ENCODE measurements at regions not wholly inside any gene's neighbourhood (a gene's known extent, or its start where the extent isn't known, plus 50 kb on each side); places are given as distances from the start of the nearest gene placed in this dataset.

DNA sequence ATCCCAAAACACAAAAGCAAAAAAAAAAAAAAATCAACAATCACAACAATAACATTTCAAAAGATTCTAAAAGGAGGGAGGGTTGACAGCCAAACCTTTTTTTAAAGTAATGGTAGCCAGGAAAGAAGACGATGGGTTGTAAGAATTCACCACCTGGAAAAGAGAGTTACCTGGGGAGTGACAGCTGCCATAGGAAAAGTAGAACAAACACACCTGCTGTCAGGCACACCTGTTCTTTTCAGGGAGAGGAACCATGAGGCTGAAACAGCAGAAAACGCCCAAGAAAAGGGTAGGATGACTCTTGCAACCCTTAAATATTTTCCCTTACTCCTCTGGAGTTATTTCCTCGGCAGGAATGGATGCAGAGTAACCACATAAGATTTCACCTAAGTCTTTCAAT is 388.4 kb upstream of the TEX13C start:
- H3K4me3 ChIP-seq, result no peak overlapping the region
- no peaks in the 10 kb centered on the region for H3K4me1 ChIP-seq
- no peaks in the 10 kb centered on the region for H3K27me3 ChIP-seq
- no peaks in the 10 kb centered on the region for H3K9me3 ChIP-seq
- no peak for DNase-seq (ENCODE audit: extremely low spot score in 2 of 2)
- intact Hi-C loops (cut with DNase I), result no loop called here
- H3K36me3 ChIP-seq, result no peaks in the 10 kb centered on the region
- H3K27ac ChIP-seq, result no peak overlapping the region
- TF ChIP-seq, protein P1, sequence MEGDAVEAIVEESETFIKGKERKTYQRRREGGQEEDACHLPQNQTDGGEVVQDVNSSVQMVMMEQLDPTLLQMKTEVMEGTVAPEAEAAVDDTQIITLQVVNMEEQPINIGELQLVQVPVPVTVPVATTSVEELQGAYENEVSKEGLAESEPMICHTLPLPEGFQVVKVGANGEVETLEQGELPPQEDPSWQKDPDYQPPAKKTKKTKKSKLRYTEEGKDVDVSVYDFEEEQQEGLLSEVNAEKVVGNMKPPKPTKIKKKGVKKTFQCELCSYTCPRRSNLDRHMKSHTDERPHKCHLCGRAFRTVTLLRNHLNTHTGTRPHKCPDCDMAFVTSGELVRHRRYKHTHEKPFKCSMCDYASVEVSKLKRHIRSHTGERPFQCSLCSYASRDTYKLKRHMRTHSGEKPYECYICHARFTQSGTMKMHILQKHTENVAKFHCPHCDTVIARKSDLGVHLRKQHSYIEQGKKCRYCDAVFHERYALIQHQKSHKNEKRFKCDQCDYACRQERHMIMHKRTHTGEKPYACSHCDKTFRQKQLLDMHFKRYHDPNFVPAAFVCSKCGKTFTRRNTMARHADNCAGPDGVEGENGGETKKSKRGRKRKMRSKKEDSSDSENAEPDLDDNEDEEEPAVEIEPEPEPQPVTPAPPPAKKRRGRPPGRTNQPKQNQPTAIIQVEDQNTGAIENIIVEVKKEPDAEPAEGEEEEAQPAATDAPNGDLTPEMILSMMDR (IDR thresholded peaks at IDR 0.05), result no peak
- TF ChIP-seq POLR2AphosphoS5 (IDR thresholded peaks at IDR 0.05; ENCODE audit: insufficient read depth in 1 of 2, low read depth in 1 of 2) (no peak), POLR2A (IDR thresholded peaks at IDR 0.05) (no peak)

GRCh38 chrX:124931958-124932357 is 387.7 kb upstream of the TEX13C start:
- intact Hi-C loops (cut with DNase I), result no loop called here
- no peak for DNase-seq (ENCODE audit: extremely low spot score in 2 of 2)
- no peaks in the 10 kb centered on the region for H3K9me3 ChIP-seq
- no peak overlapping the region for H3K27ac ChIP-seq
- no peak overlapping the region for H3K4me3 ChIP-seq
- TF ChIP-seq POLR2AphosphoS5 (IDR thresholded peaks at IDR 0.05; ENCODE audit: insufficient read depth in 1 of 2, low read depth in 1 of 2), result no peak
- H3K36me3 ChIP-seq, result no peaks in the 10 kb centered on the region
- H3K27me3 ChIP-seq, result no peaks in the 10 kb centered on the region
- H3K4me1 ChIP-seq, result no peaks in the 10 kb centered on the region

GRCh38 chrX:124938715-124939114 is 381.0 kb upstream of the TEX13C start:
- intact Hi-C loops (cut with DNase I), result no loop called here
- Histone ChIP-seq H3K36me3 (no peaks in the 10 kb centered on the region), H3K27me3 (no peaks in the 10 kb centered on the region), H3K27ac (no peak overlapping the region), H3K9me3 (no peaks in the 10 kb centered on the region), H3K4me1 (no peaks in the 10 kb centered on the region), H3K4me3 (no peak overlapping the region)
- DNase-seq (ENCODE audit: extremely low spot score in 2 of 2), result no peak
- TF ChIP-seq POLR2A (IDR thresholded peaks at IDR 0.05) (no peak), POLR2AphosphoS5 (IDR thresholded peaks at IDR 0.05; ENCODE audit: insufficient read depth in 1 of 2, low read depth in 1 of 2) (no peak)
- TF ChIP-seq, protein P1 (IDR thresholded peaks at IDR 0.05), result no peak

- TF ChIP-seq POLR2AphosphoS5 (IDR thresholded peaks at IDR 0.05; ENCODE audit: insufficient read depth in 1 of 2, low read depth in 1 of 2) (no peak), POLR2A (IDR thresholded peaks at IDR 0.05) (no peak)
- TF ChIP-seq, protein P1 (IDR thresholded peaks at IDR 0.05), result no peak
- intact Hi-C loops (cut with DNase I), result no loop called here
- Histone ChIP-seq H3K27me3 (no peaks in the 10 kb centered on the region), H3K4me1 (no peaks in the 10 kb centered on the region), H3K27ac (no peak overlapping the region), H3K36me3 (no peaks in the 10 kb centered on the region), H3K4me3 (no peak overlapping the region), H3K9me3 (no peaks in the 10 kb centered on the region)
- no peak for DNase-seq (ENCODE audit: extremely low spot score in 2 of 2)
Observed at GRCh38 chrX:124940531-124940930, 379.1 kb upstream of the TEX13C start.

DNA sequence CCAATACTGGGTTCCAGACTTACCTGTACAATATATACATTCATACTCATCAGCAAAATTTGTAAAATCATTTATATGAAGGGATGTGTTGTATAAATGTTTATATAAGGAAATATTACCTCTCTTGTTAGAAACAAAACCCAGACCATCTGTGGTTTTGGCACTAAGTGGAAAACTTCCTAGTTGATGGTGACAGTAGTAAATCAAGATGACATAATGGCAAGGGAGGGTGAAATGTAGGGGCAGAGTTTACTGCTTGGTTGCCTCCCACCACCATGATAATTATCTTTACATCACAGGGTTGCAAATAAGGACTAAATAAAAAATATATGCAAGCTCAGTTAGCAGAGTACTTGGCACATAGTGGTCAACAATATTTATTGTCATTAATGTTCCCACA is 365.3 kb upstream of the TEX13C start:
- no peaks in the 10 kb centered on the region for H3K36me3 ChIP-seq
- no peaks in the 10 kb centered on the region for H3K27me3 ChIP-seq
- no peaks in the 10 kb centered on the region for H3K4me1 ChIP-seq
- intact Hi-C loops (cut with DNase I), result no loop called here
- no peak overlapping the region for H3K27ac ChIP-seq
- DNase-seq (ENCODE audit: extremely low spot score in 2 of 2), result no peak
- TF ChIP-seq POLR2AphosphoS5 (IDR thresholded peaks at IDR 0.05; ENCODE audit: insufficient read depth in 1 of 2, low read depth in 1 of 2) (no peak), POLR2A (IDR thresholded peaks at IDR 0.05) (no peak)
- TF ChIP-seq, protein P1 (IDR thresholded peaks at IDR 0.05), result no peak
- no peak overlapping the region for H3K4me3 ChIP-seq
- H3K9me3 ChIP-seq, result no peaks in the 10 kb centered on the region

DNA sequence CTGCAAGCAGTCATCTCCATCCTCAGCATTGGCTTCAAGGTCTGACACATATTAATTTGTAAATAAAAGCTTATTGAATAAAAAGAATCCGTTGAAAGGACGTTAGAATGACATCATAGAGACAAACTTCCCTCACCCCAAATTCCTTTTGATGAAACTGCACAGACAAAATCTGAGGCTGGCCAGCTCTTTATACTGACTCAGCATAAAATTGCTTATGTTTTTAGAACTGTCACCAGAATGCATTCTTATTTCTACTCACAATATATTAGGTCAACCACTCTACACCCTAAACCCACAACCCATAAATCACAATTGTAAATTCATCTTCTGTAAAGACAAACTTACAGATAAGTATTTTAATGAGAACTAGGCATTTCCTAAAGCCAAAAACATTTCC is 359.2 kb upstream of the TEX13C start:
- H3K27me3 ChIP-seq, result no peaks in the 10 kb centered on the region
- H3K27ac ChIP-seq, result no peak overlapping the region
- no peaks in the 10 kb centered on the region for H3K9me3 ChIP-seq
- intact Hi-C loops (cut with DNase I), result no loop called here
- H3K4me3 ChIP-seq, result no peak overlapping the region
- no peak for DNase-seq (ENCODE audit: extremely low spot score in 2 of 2)
- no peaks in the 10 kb centered on the region for H3K4me1 ChIP-seq
- no peaks in the 10 kb centered on the region for H3K36me3 ChIP-seq
- TF ChIP-seq POLR2AphosphoS5 (IDR thresholded peaks at IDR 0.05; ENCODE audit: insufficient read depth in 1 of 2, low read depth in 1 of 2), result no peak
- no peak for TF ChIP-seq POLR2A (IDR thresholded peaks at IDR 0.05)
- TF ChIP-seq, protein P1 (IDR thresholded peaks at IDR 0.05), result no peak

All from vagina (tissue), 2 donors.